Testis (tissue), 2 donors: ENCODE measurements at regions not wholly inside any gene's neighbourhood (a gene's known extent, or its start where the extent isn't known, plus 50 kb on each side); places are given as distances from the start of the nearest gene placed in this dataset.

Source experiments
- CTCF ChIP-seq, 3 experiments: fragments of 450-650 bp in 2 of 3; fragments of 200-600 bp in 1 of 3; sonication (generic) in 1 of 3; IDR thresholded peaks; one replicate each; pipeline ENCODE4 v1.5.1; 2016 to 2019; ENCODE audit warnings: antibody characterized with exemption in 3 of 3, mild to moderate bottlenecking in 2 of 3, moderate library complexity in 1 of 3
- POLR2A ChIP-seq: fragments of 450-650 bp; IDR thresholded peaks from one replicate; pipeline ENCODE4 v1.6.1; 2017; ENCODE audit warnings: antibody characterized with exemption, mild to moderate bottlenecking, moderate library complexity

DNA sequence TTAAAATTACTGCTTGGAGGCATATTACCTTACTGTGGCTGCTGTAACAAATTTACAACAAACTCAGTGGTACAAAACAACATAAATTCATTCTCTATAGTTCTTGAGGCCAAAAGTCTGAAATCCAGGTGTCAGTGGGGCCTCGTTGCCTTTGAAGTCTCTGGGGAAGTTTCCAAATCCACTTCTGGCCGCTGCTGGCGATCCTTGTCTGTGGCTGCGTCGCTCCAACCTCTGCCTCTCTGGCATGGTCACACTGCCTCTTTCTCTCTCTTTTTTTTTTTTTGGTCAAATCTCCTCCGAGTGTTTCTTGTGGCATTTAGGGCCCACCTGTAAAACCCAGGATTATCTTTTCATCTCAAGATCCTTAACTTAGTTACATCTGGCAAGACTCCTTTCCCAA lies 182.8 kb downstream of the ST6GAL2 start:
- TF ChIP-seq CTCF (IDR thresholded peaks at IDR 0.05) (no peak), POLR2A (no peak)
